22Rv1 (cell line): ENCODE measurements at regions not wholly inside any gene's neighbourhood (a gene's known extent, or its start where the extent isn't known, plus 50 kb on each side); places are given as distances from the start of the nearest gene placed in this dataset.

Experiments
- CTCF ChIP-seq: fragments of 450-650 bp; IDR thresholded peaks from 2 replicates; pipeline ENCODE4 v1.5.1; 2017; ENCODE audit warnings: mild to moderate bottlenecking
- ZFX ChIP-seq: fragments of 450-650 bp; IDR thresholded peaks from 2 replicates; pipeline ENCODE4 v1.6.1; 2017; ENCODE audit warnings: antibody characterized with exemption, borderline replicate concordance

GRCh38 chr20:12737497-12737896 is 271.3 kb upstream of the SPTLC3 start:
- no peak for TF ChIP-seq CTCF
- no peak for TF ChIP-seq ZFX
